ENCODE measurements at regions not wholly inside any gene's neighbourhood (a gene's known extent, or its start where the extent isn't known, plus 50 kb on each side); places are given as distances from the start of the nearest gene placed in this dataset.

- no peak for TF ChIP-seq CTCF (conservative IDR thresholded peaks at IDR 0.05; ENCODE audit: low read depth in 2 of 2)
- no peak for TF ChIP-seq POLR2AphosphoS5 (IDR thresholded peaks at IDR 0.05; ENCODE audit: low read depth)
- TF ChIP-seq JUNB (IDR thresholded peaks at IDR 0.05; ENCODE audit: unreplicated experiment): no peak
- TF ChIP-seq ZNF114 (CRISPR knock-in tag; IDR thresholded peaks at IDR 0.05): no peak
- no peak for TF ChIP-seq EZH2phosphoT487 (IDR thresholded peaks at IDR 0.05; ENCODE audit: unreplicated experiment)
- TF ChIP-seq, protein P1, sequence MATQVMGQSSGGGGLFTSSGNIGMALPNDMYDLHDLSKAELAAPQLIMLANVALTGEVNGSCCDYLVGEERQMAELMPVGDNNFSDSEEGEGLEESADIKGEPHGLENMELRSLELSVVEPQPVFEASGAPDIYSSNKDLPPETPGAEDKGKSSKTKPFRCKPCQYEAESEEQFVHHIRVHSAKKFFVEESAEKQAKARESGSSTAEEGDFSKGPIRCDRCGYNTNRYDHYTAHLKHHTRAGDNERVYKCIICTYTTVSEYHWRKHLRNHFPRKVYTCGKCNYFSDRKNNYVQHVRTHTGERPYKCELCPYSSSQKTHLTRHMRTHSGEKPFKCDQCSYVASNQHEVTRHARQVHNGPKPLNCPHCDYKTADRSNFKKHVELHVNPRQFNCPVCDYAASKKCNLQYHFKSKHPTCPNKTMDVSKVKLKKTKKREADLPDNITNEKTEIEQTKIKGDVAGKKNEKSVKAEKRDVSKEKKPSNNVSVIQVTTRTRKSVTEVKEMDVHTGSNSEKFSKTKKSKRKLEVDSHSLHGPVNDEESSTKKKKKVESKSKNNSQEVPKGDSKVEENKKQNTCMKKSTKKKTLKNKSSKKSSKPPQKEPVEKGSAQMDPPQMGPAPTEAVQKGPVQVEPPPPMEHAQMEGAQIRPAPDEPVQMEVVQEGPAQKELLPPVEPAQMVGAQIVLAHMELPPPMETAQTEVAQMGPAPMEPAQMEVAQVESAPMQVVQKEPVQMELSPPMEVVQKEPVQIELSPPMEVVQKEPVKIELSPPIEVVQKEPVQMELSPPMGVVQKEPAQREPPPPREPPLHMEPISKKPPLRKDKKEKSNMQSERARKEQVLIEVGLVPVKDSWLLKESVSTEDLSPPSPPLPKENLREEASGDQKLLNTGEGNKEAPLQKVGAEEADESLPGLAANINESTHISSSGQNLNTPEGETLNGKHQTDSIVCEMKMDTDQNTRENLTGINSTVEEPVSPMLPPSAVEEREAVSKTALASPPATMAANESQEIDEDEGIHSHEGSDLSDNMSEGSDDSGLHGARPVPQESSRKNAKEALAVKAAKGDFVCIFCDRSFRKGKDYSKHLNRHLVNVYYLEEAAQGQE (IDR thresholded peaks at IDR 0.05; ENCODE audit: unreplicated experiment): no peak
- no peak for TF ChIP-seq ZNF331 (CRISPR knock-in tag; IDR thresholded peaks at IDR 0.05; ENCODE audit: low read depth)
- TF ChIP-seq EZH2 (IDR thresholded peaks at IDR 0.05; ENCODE audit: low read depth, unreplicated experiment): no peak
- TF ChIP-seq ETS1 (IDR thresholded peaks at IDR 0.05): no peak
- no peak for TF ChIP-seq NANOG (IDR thresholded peaks at IDR 0.05; ENCODE audit: borderline replicate concordance)
Observed at GRCh38 chr2:157164370-157164769, 93.1 kb upstream of the GALNT5 start.
